ENCODE measurements at regions not wholly inside any gene's neighbourhood (a gene's known extent, or its start where the extent isn't known, plus 50 kb on each side); places are given as distances from the start of the nearest gene placed in this dataset.
"Not testable (repeated sequence)": the region's sequence is repeated elsewhere in the genome, so short reads cannot be mapped to it uniquely, and the experiment has no call there.

- no peak for DNase-seq
These were observed 52.7 kb downstream of the KCNA5 start for GRCh38 chr12:5096241-5096924.

DNA sequence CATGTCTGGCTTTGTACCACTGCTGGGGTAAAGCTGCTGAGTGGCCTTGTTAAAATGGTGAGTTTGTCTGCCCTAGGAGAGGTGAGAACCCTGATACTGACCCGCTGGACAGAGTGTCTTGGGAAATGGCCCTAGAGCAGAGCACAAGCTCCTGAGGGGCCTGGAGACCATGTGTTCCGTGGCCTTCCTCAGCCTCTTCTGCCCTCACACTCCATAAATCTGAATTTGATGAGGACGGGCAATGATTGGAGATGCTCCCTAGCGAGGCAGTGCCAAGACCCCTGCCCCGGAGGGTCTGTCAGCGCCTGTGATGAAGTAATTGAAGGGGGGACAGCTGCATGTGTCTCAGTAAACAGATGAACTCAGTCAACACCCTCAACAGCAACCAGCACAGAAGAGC lies 54.1 kb downstream of the KCNA5 start:
- no peak for DNase-seq

DNA sequence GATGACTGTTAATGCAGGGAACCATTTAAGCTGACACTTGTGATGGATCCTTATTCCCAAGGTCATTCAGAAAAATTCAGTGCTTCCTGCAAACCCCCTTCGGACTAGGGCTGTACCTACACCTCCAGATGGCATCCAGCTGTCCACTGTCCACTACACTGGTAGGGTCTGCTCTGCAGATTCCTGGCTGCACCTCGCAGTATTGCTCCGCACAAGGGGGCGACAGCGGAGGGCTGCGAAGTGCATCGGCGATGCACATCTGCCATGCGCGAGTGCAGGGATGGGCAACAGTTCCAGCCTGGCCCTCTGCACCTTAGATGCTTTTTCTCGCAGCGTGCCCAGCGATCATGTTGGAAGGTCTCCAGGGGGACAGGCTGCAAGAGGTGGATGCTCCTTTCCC lies 55.5 kb downstream of the KCNA5 start:
- DNase-seq: no peak

GRCh38 chr12:5099591-5099990 lies 55.9 kb downstream of the KCNA5 start:
- DNase-seq: no peak

- no peak for DNase-seq
These were observed 58.0 kb downstream of the KCNA5 start for GRCh38 chr12:5101686-5102085.

DNA sequence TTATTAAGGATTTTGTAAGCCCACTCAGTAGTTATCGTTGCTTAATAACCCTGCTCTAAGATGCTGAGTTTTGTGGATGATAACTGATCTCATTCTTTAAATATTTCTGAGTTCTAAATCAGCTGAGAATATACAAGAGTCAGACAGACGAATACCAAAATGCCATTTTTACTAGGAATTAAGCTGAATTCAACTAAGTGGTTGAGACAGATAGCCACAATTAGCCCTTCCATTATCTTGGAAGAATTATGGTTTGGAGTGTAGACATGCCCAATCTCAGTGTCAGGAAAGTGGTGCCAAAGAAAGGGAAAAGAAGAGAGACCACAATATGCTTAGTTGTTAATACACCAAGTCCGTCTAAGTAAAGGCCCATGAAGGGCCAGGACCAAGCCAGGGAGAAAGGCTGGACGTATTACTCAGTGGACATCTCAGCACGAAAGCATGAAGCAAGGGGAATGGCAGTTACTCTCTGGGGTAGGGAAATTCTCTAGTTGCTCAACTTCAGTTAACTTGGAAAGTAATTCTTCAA lies 58.6 kb downstream of the KCNA5 start:
- no peak for DNase-seq

GRCh38 chr12:5102806-5103205 lies 59.1 kb downstream of the KCNA5 start:
- no peak for DNase-seq

DNA sequence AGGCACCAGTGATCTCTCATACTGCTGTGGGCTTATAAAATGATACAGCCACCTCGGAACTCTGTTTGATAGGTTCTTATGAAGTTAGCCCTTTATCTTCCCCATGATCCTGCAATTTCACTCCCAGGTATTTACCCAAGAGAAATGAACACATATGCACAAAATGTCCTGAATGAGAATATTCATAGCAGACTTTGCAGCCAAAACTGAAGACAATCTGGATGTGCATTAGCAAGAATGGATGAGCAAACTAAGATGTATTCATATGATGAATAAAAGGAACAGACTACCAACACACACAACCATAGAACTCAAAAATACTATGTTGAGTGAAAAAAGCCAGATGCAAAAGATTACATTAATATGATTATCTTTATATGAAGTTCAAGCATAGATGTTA lies 66.7 kb downstream of the KCNA5 start:
- no peak for DNase-seq

- DNase-seq: no peak
These were observed 70.8 kb downstream of the KCNA5 start for GRCh38 chr12:5114436-5114835.

- DNase-seq: not testable (repeated sequence)
These were observed 78.1 kb downstream of the KCNA5 start for GRCh38 chr12:5121784-5122183.

GRCh38 chr12:5122256-5122831 lies 78.7 kb downstream of the KCNA5 start:
- not testable (repeated sequence) for DNase-seq

DNA sequence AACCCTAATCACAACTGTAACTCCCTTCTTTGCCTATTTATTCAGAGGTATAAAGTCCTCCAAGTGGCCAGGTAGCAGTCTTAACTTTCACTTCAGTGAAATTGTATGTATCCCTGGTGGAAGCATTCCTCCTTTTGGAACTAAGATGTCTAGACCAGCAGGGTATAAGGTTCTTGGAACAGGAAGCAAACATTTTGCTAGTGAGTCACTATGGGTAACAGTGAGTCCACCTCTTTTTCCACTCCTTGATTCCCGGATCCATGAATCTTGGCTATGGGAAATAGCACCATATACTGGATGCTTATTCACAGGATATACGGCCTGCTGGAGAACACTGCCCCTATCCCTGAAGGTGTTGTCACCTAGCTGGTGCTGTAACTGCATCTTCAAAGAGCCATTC lies 80.2 kb downstream of the KCNA5 start:
- DNase-seq: no peak

- peak; percentile 36 for DNase-seq
These were observed 80.7 kb downstream of the KCNA5 start for GRCh38 chr12:5124401-5124800.

DNA sequence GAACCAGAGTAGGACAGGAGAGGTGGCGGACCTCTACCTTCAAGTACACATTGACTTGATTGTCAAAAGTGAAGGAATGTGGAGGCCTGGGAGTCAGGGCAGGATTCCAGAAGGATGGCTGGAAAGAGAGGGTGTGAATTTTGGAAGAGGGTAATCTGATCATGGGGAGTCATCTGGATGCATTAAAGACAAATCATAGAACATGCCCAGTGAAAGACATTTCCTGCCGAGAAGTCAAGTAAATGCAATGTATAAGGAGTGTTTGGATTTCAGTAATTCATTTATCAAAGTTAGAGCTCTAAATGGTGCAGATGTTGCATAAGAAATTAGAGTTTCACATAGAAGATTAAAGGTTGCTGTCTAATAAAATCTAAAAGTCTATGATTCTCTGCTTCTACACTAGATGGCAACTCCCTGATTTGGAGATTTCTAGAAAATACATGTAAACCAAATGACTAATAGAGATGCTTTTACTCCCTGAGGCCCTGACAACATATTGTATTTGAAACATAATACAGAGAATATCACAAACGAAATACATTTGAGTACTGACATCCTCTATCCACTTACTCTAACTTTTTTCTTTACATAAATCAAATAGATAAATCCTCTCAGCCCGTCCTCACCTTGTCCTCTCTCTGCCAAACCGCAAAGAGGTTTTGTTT lies 91.3 kb downstream of the KCNA5 start:
- no peak for DNase-seq

GRCh38 chr12:5138256-5138655 lies 94.6 kb downstream of the KCNA5 start:
- DNase-seq: no peak

- DNase-seq: no peak
These were observed 95.2 kb downstream of the KCNA5 start for GRCh38 chr12:5138845-5139244.

DNA sequence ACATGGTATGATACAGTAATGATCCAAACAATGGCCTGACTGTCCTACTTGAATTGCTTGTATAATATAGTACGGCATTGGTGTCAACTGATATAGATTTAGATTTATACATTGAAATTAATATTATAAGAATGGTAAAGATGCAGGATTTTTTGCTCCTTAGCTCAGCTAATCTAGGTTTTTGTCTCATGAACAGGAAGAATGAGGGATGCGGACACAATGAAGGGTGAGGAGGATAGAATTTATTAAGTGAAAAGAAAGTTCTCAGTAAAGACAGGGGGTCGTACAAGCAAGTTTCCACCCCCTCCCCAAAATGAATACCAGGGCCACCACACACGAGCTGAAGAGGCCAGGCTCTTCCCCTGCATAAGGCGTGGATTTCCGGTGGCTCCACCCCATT lies 96.1 kb downstream of the KCNA5 start:
- no peak for DNase-seq

- no peak for DNase-seq
These were observed 96.5 kb downstream of the KCNA5 start for GRCh38 chr12:5140190-5140589.

DNA sequence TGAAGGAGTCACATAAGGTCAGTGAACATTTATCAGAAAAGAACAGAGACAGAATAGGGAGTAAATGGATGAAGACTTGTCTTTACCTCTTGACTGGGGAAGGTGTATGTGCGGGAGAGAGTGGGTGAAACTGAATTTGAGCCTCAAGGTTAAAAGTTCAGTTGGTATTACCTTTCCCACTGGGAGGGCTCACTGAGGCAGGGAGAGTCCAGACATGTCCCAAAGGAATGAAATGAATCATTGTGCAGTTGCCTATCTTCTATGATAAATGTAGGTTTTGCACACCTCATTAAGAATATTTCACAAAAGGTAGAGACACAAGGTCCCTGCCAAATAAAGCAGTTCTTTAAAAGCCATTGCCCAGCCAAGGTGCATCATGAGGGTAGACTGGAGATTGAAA lies 105.2 kb downstream of the KCNA5 start:
- DNase-seq: no peak

DNA sequence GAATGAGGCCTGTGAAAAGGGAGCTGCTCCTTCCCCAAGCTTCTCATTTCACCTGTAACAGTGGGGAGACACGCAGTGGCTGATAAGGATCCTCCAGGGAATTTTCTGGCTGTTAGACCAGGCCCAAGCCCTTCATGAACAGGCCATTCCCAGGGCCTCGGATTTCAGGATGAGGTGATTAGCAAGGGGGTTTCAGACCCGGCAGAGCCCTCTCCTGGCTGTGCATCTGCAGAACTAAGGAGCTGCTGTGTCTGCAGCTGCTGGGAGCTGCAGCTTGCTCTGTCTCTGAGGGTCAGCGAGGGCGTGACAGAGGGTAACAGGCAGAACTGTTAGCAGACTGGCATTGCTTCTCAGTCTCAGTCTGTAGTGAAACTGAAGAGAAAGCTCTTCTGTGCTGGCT lies 110.4 kb downstream of the KCNA5 start:
- no peak for DNase-seq

GRCh38 chr12:5155866-5156265 lies 112.2 kb downstream of the KCNA5 start:
- DNase-seq: no peak

DNA sequence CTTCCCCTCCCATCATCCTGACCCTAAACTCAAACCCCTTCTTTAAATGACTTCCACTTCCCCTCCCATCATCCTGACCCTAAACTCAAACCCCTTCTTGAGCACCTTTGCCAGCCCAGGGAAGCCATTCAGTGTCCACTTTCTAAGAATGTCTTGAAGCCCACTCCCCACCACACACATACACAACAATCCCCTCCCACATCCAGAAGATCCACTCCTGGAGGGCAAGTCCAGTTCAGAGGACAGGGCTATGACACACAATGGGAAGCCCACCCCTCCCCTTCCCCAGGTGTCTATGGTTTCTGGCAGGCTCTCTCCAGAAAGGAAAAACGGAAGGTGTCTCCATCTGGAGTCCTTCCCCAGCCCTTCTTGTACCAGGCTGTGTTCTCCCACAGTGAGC lies 117.1 kb downstream of the KCNA5 start:
- DNase-seq: no peak

GRCh38 chr12:5163661-5164060 lies 120.0 kb downstream of the KCNA5 start:
- no peak for DNase-seq

DNA sequence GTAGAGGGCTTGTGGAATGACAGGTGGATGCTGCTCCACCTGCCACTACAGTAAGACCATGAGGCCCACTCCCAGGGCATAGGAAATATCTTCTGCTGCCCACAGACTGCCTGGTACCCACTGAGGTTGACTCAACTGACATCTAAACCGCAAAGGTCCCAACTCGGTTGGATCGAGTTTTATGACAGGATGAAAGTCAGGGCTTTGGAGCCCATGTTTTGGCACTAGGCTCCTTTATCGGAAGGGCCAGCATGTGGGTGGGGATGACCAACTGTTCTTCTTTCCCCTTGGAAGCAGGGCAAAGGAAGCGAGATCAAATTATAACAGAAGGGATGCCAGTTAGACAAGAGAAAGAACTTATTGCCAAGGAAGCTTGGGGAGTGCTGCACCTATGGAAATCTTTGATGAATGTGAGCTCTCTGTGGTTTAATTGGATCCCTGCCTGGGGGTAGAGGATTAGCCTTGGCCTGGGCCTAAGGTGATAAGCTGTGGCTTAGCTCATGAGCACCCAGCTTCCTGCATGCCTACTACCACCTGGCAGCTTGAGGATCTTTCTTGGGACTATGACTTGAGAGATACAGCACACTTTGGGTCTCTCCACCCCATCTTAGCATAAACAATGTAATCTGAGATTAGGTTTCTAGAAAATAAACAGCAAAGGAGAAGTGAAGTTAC lies 121.8 kb downstream of the KCNA5 start:
- DNase-seq: no peak

Measured in NCI-H2029 (cell line).